ENCODE measurements at regions not wholly inside any gene's neighbourhood (a gene's known extent, or its start where the extent isn't known, plus 50 kb on each side); places are given as distances from the start of the nearest gene placed in this dataset.

DNA sequence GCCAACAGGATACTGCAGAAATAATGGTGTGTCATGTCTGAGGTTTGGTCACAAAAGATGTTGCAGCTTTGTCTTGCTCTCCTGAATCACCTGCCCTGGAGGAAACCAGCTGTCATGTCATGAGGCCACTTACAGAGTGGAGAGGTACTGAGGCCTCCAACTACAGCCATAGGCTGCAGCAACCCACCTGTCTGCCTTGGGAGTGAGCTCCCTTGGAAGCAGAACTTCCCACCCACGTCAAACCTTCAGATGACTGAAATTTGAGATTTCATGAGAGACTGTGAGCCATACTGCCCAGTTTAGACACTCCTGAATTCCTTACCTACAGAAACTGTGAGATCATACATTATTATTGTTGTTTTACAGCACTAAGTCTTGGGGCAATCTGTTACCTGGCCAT is 475.9 kb downstream of the HS3ST3B1 start:
- TF ChIP-seq MXI1 (IDR thresholded peaks at IDR 0.05; ENCODE audit: low read depth, low read length), result no peak
- no peak for TF ChIP-seq SMARCC2 (IDR thresholded peaks at IDR 0.05; ENCODE audit: low read depth)
- TF ChIP-seq DNMT1 (IDR thresholded peaks at IDR 0.05), result no peak
- no peak for TF ChIP-seq ZNF232 (CRISPR knock-in tag; IDR thresholded peaks at IDR 0.05)
- TF ChIP-seq, protein P1, sequence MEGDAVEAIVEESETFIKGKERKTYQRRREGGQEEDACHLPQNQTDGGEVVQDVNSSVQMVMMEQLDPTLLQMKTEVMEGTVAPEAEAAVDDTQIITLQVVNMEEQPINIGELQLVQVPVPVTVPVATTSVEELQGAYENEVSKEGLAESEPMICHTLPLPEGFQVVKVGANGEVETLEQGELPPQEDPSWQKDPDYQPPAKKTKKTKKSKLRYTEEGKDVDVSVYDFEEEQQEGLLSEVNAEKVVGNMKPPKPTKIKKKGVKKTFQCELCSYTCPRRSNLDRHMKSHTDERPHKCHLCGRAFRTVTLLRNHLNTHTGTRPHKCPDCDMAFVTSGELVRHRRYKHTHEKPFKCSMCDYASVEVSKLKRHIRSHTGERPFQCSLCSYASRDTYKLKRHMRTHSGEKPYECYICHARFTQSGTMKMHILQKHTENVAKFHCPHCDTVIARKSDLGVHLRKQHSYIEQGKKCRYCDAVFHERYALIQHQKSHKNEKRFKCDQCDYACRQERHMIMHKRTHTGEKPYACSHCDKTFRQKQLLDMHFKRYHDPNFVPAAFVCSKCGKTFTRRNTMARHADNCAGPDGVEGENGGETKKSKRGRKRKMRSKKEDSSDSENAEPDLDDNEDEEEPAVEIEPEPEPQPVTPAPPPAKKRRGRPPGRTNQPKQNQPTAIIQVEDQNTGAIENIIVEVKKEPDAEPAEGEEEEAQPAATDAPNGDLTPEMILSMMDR (IDR thresholded peaks at IDR 0.05 in 2 of 3, conservative IDR thresholded peaks at IDR 0.05 in 1 of 3; ENCODE audit: insufficient read depth in 2 of 3, low read depth in 1 of 3, low read length in 3 of 3), result no peak
- TF ChIP-seq ZC3H11A (IDR thresholded peaks at IDR 0.05; ENCODE audit: low read depth, low read length), result no peak
- TF ChIP-seq, protein P2, sequence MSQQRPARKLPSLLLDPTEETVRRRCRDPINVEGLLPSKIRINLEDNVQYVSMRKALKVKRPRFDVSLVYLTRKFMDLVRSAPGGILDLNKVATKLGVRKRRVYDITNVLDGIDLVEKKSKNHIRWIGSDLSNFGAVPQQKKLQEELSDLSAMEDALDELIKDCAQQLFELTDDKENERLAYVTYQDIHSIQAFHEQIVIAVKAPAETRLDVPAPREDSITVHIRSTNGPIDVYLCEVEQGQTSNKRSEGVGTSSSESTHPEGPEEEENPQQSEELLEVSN (IDR thresholded peaks at IDR 0.05; ENCODE audit: borderline replicate concordance in 1 of 2, extremely low read depth in 1 of 2, insufficient read depth in 1 of 2, insufficient read length in 1 of 2, low read depth in 1 of 2, low read length in 1 of 2, poor library complexity in 1 of 2, severe bottlenecking in 1 of 2), result no peak
- no peak for TF ChIP-seq BRD9 (IDR thresholded peaks at IDR 0.05; ENCODE audit: low read depth, partially characterized antibody)
- no peak for TF ChIP-seq TRIM28 (IDR thresholded peaks at IDR 0.05)
